ENCODE measurements at regions not wholly inside any gene's neighbourhood (a gene's known extent, or its start where the extent isn't known, plus 50 kb on each side); places are given as distances from the start of the nearest gene placed in this dataset.
"Not testable (repeated sequence)": the region's sequence is repeated elsewhere in the genome, so short reads cannot be mapped to it uniquely, and the experiment has no call there.

- BruUV-seq (replicated peaks), result no TSS peak
- no peak overlapping the region for H3K27ac Mint-ChIP-seq (ENCODE audit: low read depth, unreplicated experiment)
- ChIA-PET CTCF (interaction anchor here (1.6 kb wide), 1 partner anchor 9 kb away, joined by 3 read pairs; no protein-coding TSS in a partner anchor), POLR2A (no interaction called here)
- no peaks in the 10 kb centered on the region for H3K4me1 Mint-ChIP-seq (ENCODE audit: insufficient read depth, unreplicated experiment)
- no peak for TF ChIP-seq CTCF (IDR thresholded peaks at IDR 0.05; ENCODE audit: unreplicated experiment)
- no peak overlapping the region for H3K4me3 Mint-ChIP-seq (ENCODE audit: unreplicated experiment)
- no peaks in the 10 kb centered on the region for H3K27me3 Mint-ChIP-seq (ENCODE audit: insufficient read depth, unreplicated experiment)
- no peak for DNase-seq (ENCODE audit: unreplicated experiment)
- intact Hi-C loops (cut with micrococcal nuclease), result no loop called here
- H3K9me3 Mint-ChIP-seq (ENCODE audit: unreplicated experiment), result peaks cover 8% of the 10 kb centered on the region
- H3K36me3 Mint-ChIP-seq (ENCODE audit: insufficient read depth, unreplicated experiment), result no peaks in the 10 kb centered on the region
Measured at GRCh38 chr12:103020839-103021238, 63.4 kb downstream of the ASCL1 start.

GRCh38 chr12:103021538-103022218 is 64.2 kb downstream of the ASCL1 start:
- no peak for TF ChIP-seq CTCF (IDR thresholded peaks at IDR 0.05; ENCODE audit: unreplicated experiment)
- Mint-ChIP-seq H3K4me1 (ENCODE audit: insufficient read depth, unreplicated experiment) (no peaks in the 10 kb centered on the region), H3K27ac (ENCODE audit: low read depth, unreplicated experiment) (no peak overlapping the region), H3K36me3 (ENCODE audit: insufficient read depth, unreplicated experiment) (no peaks in the 10 kb centered on the region), H3K9me3 (ENCODE audit: unreplicated experiment) (peaks cover 8% of the 10 kb centered on the region), H3K4me3 (ENCODE audit: unreplicated experiment) (no peak overlapping the region), H3K27me3 (ENCODE audit: insufficient read depth, unreplicated experiment) (no peaks in the 10 kb centered on the region)
- ChIA-PET CTCF (no interaction called here), POLR2A (no interaction called here)
- DNase-seq (ENCODE audit: unreplicated experiment), result no peak
- intact Hi-C loops (cut with micrococcal nuclease), result no loop called here
- BruUV-seq (replicated peaks), result no TSS peak

- no peaks in the 10 kb centered on the region for H3K4me1 Mint-ChIP-seq (ENCODE audit: insufficient read depth, unreplicated experiment)
- no peak overlapping the region for H3K4me3 Mint-ChIP-seq (ENCODE audit: unreplicated experiment)
- intact Hi-C loops (cut with micrococcal nuclease), result no loop called here
- POLR2A ChIA-PET, result no interaction called here
- no peak for TF ChIP-seq CTCF (IDR thresholded peaks at IDR 0.05; ENCODE audit: unreplicated experiment)
- BruUV-seq (replicated peaks), result no TSS peak
- no peaks in the 10 kb centered on the region for H3K36me3 Mint-ChIP-seq (ENCODE audit: insufficient read depth, unreplicated experiment)
- CTCF ChIA-PET, result no interaction called here
- DNase-seq (ENCODE audit: unreplicated experiment), result no peak
- no peaks in the 10 kb centered on the region for H3K27me3 Mint-ChIP-seq (ENCODE audit: insufficient read depth, unreplicated experiment)
- H3K27ac Mint-ChIP-seq (ENCODE audit: low read depth, unreplicated experiment), result no peak overlapping the region
- no peaks in the 10 kb centered on the region for H3K9me3 Mint-ChIP-seq (ENCODE audit: unreplicated experiment)
Measured at GRCh38 chr12:103024650-103025049, 67.2 kb downstream of the ASCL1 start.

GRCh38 chr12:103026643-103027042 is 69.2 kb downstream of the ASCL1 start:
- intact Hi-C loops (cut with micrococcal nuclease); H3K27me3 Mint-ChIP-seq (ENCODE audit: insufficient read depth, unreplicated experiment); H3K4me3 Mint-ChIP-seq (ENCODE audit: unreplicated experiment); BruUV-seq (replicated peaks); H3K27ac Mint-ChIP-seq (ENCODE audit: low read depth, unreplicated experiment); H3K4me1 Mint-ChIP-seq (ENCODE audit: insufficient read depth, unreplicated experiment); DNase-seq (ENCODE audit: unreplicated experiment); H3K9me3 Mint-ChIP-seq (ENCODE audit: unreplicated experiment); POLR2A ChIA-PET; H3K36me3 Mint-ChIP-seq (ENCODE audit: insufficient read depth, unreplicated experiment): not testable (repeated sequence)
- CTCF ChIA-PET, result interaction anchor here (0.7 kb wide), 1 partner anchor 522 kb away, joined by 3 read pairs; no protein-coding TSS in a partner anchor

Measured in MCF 10A (cell line).